ENCODE measurements at regions not wholly inside any gene's neighbourhood (a gene's known extent, or its start where the extent isn't known, plus 50 kb on each side); places are given as distances from the start of the nearest gene placed in this dataset.

- no peak for TF ChIP-seq CTCF (IDR thresholded peaks at IDR 0.05)
Observed at GRCh38 chr3:118534519-118534918, 500.1 kb downstream of the IGSF11 start.

- no peak for TF ChIP-seq CTCF (IDR thresholded peaks at IDR 0.05)
Observed at GRCh38 chr3:118536764-118537163, 497.9 kb downstream of the IGSF11 start.

- no peak for TF ChIP-seq CTCF (IDR thresholded peaks at IDR 0.05)
Observed at GRCh38 chr3:118537454-118537853, 497.2 kb downstream of the IGSF11 start.

DNA sequence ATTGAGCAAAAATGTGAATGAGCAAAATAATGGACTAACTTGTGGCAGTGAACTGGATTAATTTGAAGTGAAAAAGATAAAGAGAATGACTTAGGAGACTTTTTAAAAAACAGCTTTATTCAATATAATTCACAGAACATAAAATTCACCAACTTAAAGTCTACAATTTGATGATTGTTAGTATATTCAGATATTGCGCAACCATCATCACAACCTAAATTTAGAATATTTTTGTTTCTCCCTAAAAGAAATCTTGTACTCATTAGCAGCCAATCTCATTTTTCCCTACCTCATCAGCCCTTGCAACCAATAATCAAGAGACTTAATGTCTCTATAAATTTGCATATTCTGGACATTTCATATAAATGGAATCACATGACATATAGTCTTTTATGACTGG is 496.5 kb downstream of the IGSF11 start:
- no peak for TF ChIP-seq CTCF (IDR thresholded peaks at IDR 0.05)

GRCh38 chr3:118540826-118541225 is 493.8 kb downstream of the IGSF11 start:
- TF ChIP-seq CTCF (IDR thresholded peaks at IDR 0.05) = no peak

DNA sequence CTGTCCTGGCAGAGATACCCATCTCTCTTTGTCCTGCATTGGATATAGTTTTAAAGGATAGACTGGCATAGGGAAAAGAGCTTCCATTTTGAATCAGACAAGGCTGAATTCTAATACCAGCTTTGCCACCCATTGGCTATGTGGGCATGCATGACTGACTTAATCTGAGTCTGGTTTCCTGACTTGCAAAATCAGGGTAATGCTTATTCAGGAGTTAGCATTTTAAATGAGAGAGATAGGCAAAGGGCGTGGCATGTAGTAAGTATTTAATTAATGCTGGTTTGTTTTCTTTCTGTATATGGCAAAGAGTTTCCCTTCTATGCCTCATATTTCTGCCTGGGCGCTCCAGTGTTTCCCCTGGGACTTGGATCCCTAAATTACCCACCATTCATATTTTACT is 492.9 kb downstream of the IGSF11 start:
- TF ChIP-seq CTCF (IDR thresholded peaks at IDR 0.05) = no peak

DNA sequence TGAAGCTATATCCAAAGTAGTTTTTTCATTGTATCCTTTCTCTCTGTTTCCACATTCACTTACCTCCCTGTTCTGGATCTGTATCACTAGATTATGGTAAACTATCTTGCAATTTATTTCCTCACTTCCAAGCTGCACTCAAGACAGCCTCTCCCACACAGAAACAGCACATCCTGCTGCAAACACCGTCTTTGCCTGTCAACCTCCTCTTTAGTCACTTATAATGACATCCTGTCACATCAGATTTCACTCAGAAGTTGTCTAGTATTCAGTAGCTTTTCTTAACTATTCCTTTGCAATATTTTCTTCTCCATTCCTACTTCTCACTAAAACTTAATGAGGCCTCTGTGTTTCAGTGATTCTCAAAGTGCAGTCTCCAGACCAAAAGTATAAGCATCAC is 490.8 kb downstream of the IGSF11 start:
- no peak for TF ChIP-seq CTCF (IDR thresholded peaks at IDR 0.05)

DNA sequence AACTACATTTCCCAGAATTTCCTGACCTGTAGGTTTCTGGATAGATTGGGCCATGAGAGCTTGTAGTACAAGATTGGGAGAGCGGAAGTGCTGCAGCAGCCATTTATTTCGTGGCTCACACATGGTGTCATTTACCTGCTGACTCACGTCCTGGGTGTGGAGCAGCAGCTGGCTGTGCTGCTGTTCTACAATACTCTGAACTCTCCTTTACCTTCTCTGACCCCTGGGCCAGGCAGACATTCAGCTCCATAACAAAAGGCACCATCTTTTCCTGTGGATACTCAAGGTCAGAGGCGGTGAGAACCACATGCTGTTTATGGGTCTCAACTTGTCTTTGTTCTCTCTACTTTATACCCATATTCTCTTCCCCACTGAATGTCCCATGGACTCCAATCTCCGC is 490.2 kb downstream of the IGSF11 start:
- no peak for TF ChIP-seq CTCF (IDR thresholded peaks at IDR 0.05)

All from LNCAP (cell line).